Lower leg skin (tissue), 4 donors: ENCODE measurements at regions not wholly inside any gene's neighbourhood (a gene's known extent, or its start where the extent isn't known, plus 50 kb on each side); places are given as distances from the start of the nearest gene placed in this dataset.

ENCODE experiments used
- DNase-seq, 2 donors: peaks; one replicate each; pipeline ENCODE4 v3.0.0-alpha.2; 2019; ENCODE audit warnings: low spot score in 2 of 2
- H3K4me3 ChIP-seq: fragments of 200-600 bp; sonication (generic); 2 replicates; pipeline ENCODE4 v1.5.1; 2017; ENCODE audit warnings: mild to moderate bottlenecking, low read depth; ENCODE audit not compliant: poor library complexity, severe bottlenecking
- CTCF ChIP-seq, 3 donors: fragments of 450-650 bp; IDR thresholded peaks; one replicate each; pipeline ENCODE4 v1.5.1; 2016; ENCODE audit warnings: antibody characterized with exemption in 3 of 3, mild to moderate bottlenecking in 3 of 3, moderate library complexity in 2 of 3
- POLR2A ChIP-seq, 2 donors: fragments of 450-650 bp; IDR thresholded peaks; one replicate each; pipeline ENCODE4 v1.6.1; 2016 to 2017; ENCODE audit warnings: antibody characterized with exemption in 2 of 2, mild to moderate bottlenecking in 1 of 2, moderate library complexity in 1 of 2
- WGBS, 2 donors: methylation state at CpG; one replicate each; pipeline ENCODE4 v1.1.5; 2018; 5-methylcytosine and 5-hydroxymethylcytosine counted together
- intact Hi-C: fragments of 100-400 bp; cut with DNase I; formaldehyde crosslinking; loops from one replicate; pipeline ENCODE4 v1.15.0; 2023; ENCODE audit warnings: low total_unique reads

- 75 to 87% methylated on average over 2 of the region's 2 CpGs for WGBS, 2 donors
- TF ChIP-seq CTCF (IDR thresholded peaks at IDR 0.05), result no peak
- no peak for TF ChIP-seq POLR2A (IDR thresholded peaks at IDR 0.05)
Observed at GRCh38 chr1:199007423-199007822, 368.6 kb downstream of the PTPRC start.

DNA sequence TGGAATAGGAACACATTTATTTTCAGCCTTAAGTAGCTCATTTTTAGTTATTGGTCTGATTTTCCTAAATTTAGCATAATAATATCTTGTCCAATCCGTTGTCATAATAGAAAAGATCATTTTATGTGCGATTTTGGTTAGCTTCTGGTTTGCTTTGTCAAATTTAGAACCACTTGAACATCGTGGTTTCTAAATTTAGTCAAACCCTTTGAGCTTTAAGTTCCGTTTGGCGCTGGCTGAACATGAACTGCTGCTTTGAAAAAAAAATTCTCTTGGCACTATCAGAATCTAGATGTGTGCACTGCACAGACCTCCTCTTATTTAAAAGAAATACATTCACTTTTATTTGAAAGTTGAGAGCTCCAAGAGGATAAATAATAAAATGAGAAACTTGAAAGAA lies 370.6 kb downstream of the PTPRC start:
- intact Hi-C loops, result no loop called here
- 32 to 34% methylated on average over 5 of the region's 5 CpGs for WGBS, 2 donors

More at GRCh38 chr1:199007423-199007822, 368.6 kb downstream of the PTPRC start:
- H3K4me3 ChIP-seq, result no peak overlapping the region
- intact Hi-C loops, result no loop called here
- no peak for DNase-seq

GRCh38 chr1:199010492-199010891 lies 371.7 kb downstream of the PTPRC start:
- intact Hi-C loops, result no loop called here
- no peak overlapping the region for H3K4me3 ChIP-seq
- no peak for TF ChIP-seq CTCF (IDR thresholded peaks at IDR 0.05)
- TF ChIP-seq POLR2A (IDR thresholded peaks at IDR 0.05), result no peak
- 87% methylated on average over 4 of the region's 4 CpGs for WGBS, 2 donors
- no peak for DNase-seq

More for the DNA sequence above, 370.6 kb downstream of the PTPRC start:
- DNase-seq, result no peak
- H3K4me3 ChIP-seq, result no peak overlapping the region
- no peak for TF ChIP-seq POLR2A (IDR thresholded peaks at IDR 0.05)
- no peak for TF ChIP-seq CTCF (IDR thresholded peaks at IDR 0.05)

DNA sequence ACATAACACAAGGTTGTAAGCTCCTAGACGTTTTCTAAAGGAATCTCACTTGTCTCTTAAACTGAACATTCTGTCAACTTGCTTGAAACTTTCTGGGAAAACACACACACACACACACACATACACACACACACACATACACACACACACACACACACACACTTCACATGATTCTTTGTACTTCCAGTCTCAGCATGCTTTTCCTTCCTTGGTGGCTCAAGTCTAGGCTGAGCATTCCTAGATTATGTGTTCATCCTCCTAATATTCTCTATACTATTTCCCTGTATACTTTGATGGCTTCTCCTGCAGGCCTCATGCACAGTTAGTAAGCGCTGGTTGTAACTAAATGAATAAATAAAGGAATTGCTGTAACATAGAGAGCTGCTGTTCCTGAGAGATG lies 372.1 kb downstream of the PTPRC start:
- no peak overlapping the region for H3K4me3 ChIP-seq
- no peak for DNase-seq
- TF ChIP-seq CTCF (IDR thresholded peaks at IDR 0.05) (no peak), POLR2A (IDR thresholded peaks at IDR 0.05) (no peak)
- intact Hi-C loops, result no loop called here
- 73 to 77% methylated on average over 2 of the region's 2 CpGs for WGBS, 2 donors

DNA sequence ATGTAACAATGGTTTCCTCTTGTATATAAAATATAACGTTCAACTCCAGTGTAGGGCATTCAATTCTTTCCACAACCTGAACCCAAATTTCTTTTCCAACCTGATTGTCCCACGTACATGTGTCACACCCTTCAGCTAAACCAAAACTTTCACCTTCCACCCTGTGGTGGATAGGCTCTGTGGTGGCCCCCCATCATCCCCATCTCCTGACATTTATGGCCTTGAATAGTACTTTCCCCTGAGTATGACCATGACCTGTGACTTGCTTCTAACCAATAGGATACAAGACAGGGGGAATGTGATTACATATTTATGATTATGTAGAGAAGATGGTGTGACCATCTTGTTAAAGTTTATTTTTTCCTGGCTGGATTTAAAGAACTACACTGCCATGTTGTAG lies 377.0 kb downstream of the PTPRC start:
- TF ChIP-seq POLR2A (IDR thresholded peaks at IDR 0.05) (no peak), CTCF (IDR thresholded peaks at IDR 0.05) (no peak)
- H3K4me3 ChIP-seq, result no peak overlapping the region
- no peak for DNase-seq
- intact Hi-C loops, result no loop called here
- WGBS, 2 donors, result 81 to 82% methylated on average over 2 of the region's 2 CpGs

DNA sequence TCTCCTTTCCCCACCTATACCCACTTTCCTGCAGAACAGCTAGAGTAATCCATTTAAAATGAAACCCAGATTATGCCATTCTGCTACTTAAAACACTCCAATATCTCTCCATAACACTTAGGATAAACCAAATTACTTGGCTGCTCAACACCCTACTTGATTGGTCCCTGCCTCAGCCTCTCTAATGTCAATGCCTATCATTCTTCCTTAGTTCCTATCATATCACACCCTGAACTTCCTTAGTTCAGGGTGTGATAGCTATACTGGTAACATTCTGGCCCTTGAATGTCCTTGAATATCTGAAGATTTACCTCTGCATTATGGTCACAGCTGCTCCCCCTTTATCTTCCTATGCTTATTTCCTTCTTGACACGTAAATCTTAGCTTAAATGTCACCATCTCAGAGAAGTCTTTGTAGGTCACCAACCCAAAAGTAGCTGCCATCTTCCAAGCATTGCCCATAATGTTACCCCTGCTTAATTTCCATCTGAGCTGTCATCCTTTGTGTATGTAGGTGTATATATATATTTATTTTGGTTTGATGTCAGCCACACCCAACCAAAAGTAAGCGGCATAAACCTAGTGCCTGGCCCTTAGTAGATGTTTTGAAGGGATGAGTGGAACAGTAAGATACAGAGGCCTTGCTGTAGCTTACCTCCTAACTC lies 379.8 kb downstream of the PTPRC start:
- TF ChIP-seq CTCF (IDR thresholded peaks at IDR 0.05), result no peak
- TF ChIP-seq POLR2A (IDR thresholded peaks at IDR 0.05), result no peak
- no peak for DNase-seq
- no peak overlapping the region for H3K4me3 ChIP-seq
- 82 to 86% methylated on average over 2 of the region's 2 CpGs for WGBS, 2 donors
- intact Hi-C loops, result no loop called here
